HUES6 (cell line): ENCODE measurements at regions not wholly inside any gene's neighbourhood (a gene's known extent, or its start where the extent isn't known, plus 50 kb on each side); places are given as distances from the start of the nearest gene placed in this dataset.
A peak's percentile ranks its signal among the peaks of the same experiment; 100 is the strongest.
"Not testable (repeated sequence)": the region's sequence is repeated elsewhere in the genome, so short reads cannot be mapped to it uniquely, and the experiment has no call there.

Source experiments
- H3K27ac ChIP-seq: 2 replicates; pipeline ENCODE4 v1.7.0; 2013; ENCODE audit warnings: low read depth, mild to moderate bottlenecking, low read length, inconsistent platforms
- H3K27me3 ChIP-seq: 2 replicates; pipeline ENCODE4 v1.6.1; 2013; ENCODE audit warnings: low read length; ENCODE audit not compliant: control insufficient read depth, insufficient read depth
- H3K36me3 ChIP-seq: 2 replicates; pipeline ENCODE4 v1.6.1; 2013; ENCODE audit warnings: low read length; ENCODE audit not compliant: control insufficient read depth, insufficient read depth
- H3K4me1 ChIP-seq: 2 replicates; pipeline ENCODE4 v1.6.1; 2013; ENCODE audit warnings: low read length; ENCODE audit not compliant: control insufficient read depth, insufficient read depth
- H3K4me3 ChIP-seq: 2 replicates; pipeline ENCODE4 v1.5.1; 2013; ENCODE audit warnings: low read depth, low read length
- H3K9ac ChIP-seq: one replicate; pipeline ENCODE4 v1.6.1; 2013; ENCODE audit warnings: mild to moderate bottlenecking, low read length
- H3K9me3 ChIP-seq: 2 replicates; pipeline ENCODE4 v1.6.1; 2013; ENCODE audit warnings: low read depth, low read length; ENCODE audit not compliant: control insufficient read depth, insufficient read depth

DNA sequence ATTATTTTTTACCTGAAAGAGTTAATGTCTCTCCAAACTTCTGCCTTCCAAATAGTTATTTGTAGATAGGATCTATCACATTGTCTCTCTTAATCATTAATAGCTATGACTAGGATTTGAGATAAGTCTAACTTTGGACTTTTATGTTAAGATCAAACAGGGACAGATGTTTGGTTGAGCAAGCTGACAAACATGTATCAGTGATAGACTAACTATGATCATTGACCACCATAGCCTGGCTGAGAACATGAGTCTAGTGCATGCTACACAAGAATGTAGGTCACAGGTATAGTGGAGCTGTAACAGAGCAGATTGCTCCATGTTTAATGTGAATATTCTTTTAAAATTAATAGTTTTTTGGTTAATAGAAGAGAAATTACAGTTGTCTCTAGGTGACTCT, 52.0 kb downstream of the SYT15B start:
- H3K4me1 ChIP-seq, H3K36me3 ChIP-seq, H3K27me3 ChIP-seq, H3K27ac ChIP-seq, H3K9me3 ChIP-seq, H3K4me3 ChIP-seq, H3K9ac ChIP-seq: not testable (repeated sequence)

- H3K9ac ChIP-seq, H3K4me3 ChIP-seq, H3K4me1 ChIP-seq, H3K27me3 ChIP-seq, H3K36me3 ChIP-seq, H3K27ac ChIP-seq, H3K9me3 ChIP-seq: not testable (repeated sequence)
Observed at GRCh38 chr10:47710443-47710842, 52.9 kb downstream of the SYT15B start.

DNA sequence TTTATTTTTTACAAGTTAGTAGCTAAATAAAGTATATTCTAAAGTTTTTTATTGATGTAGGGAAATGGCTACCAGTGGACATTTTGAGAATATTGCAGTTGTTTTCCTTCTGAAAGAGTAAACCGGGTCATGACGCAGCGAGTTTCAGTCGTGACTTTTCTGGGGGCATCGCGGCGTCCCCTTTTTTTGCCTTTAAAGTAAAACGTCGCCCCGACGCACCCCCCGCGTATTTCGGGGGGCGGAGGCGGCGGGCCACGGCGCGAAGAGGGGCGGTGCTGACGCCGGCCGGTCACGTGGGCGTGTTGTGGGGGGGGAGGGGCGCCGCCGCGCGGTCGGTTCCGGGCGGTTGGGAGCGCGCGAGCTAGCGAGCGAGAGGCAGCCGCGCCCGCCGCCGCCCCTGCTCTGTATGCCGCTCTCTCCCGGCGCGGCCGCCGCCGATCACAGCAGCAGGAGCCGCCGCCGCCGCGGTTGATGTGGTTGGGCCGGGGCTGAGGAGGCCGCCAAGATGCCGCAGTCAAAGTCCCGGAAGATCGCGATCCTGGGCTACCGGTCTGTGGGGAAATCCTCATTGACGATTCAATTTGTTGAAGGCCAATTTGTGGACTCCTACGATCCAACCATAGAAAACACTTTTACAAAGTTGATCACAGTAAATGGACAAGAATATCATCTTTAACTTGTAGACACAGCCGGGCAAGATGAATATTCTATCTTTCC, 57.5 kb downstream of the SYT15B start:
- not testable (repeated sequence) for H3K4me1 ChIP-seq, H3K27me3 ChIP-seq, H3K27ac ChIP-seq, H3K36me3 ChIP-seq, H3K9me3 ChIP-seq, H3K9ac ChIP-seq
- H3K4me3 ChIP-seq: peak overlapping the region; percentile 45

DNA sequence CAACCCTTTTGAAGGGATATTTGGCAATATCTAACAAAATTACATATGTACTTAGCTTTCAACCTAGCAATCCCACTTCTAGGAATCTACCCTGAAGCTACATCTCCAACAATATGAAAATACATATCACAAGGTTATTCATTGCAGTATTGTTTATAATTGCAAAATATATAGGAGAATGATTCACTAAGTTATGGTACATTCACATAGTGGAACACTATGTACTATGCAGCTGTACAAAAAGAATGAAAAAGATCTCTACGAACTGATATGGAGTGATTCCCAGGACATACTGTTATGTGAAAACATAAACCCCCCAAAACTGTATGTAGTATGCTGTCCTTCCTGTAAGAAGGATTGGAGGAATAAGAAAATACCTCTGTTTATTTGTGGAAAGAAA, 62.1 kb downstream of the SYT15B start:
- H3K27me3 ChIP-seq, H3K9ac ChIP-seq, H3K9me3 ChIP-seq, H3K4me1 ChIP-seq, H3K36me3 ChIP-seq, H3K27ac ChIP-seq, H3K4me3 ChIP-seq: not testable (repeated sequence)

DNA sequence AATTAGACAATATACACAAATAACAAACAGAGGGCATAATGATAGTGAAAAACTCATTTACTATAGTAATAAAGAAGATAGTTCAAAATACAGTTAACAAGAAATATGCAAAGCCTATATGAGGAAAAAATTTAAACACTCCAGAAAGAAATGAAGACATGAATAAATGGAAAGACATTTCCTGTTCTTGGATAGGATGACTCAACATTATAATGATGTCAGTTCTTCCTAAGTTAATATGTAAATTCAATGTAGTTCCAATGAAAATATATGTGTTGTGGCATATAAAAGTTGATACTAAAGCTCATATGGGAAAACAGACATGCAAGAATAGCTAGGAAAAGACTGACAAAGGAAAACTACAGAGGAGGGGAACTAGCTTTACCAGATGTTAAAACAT, 63.5 kb downstream of the SYT15B start:
- not testable (repeated sequence) for H3K9ac ChIP-seq, H3K27ac ChIP-seq, H3K36me3 ChIP-seq, H3K4me1 ChIP-seq, H3K4me3 ChIP-seq, H3K27me3 ChIP-seq, H3K9me3 ChIP-seq

GRCh38 chr10:47696170-47696569, 67.2 kb downstream of the SYT15B start:
- not testable (repeated sequence) for H3K9ac ChIP-seq, H3K4me1 ChIP-seq, H3K27me3 ChIP-seq, H3K36me3 ChIP-seq, H3K27ac ChIP-seq, H3K4me3 ChIP-seq, H3K9me3 ChIP-seq

GRCh38 chr10:47695149-47695548, 68.2 kb downstream of the SYT15B start:
- not testable (repeated sequence) for H3K36me3 ChIP-seq, H3K9me3 ChIP-seq, H3K27me3 ChIP-seq, H3K27ac ChIP-seq, H3K9ac ChIP-seq, H3K4me1 ChIP-seq, H3K4me3 ChIP-seq

DNA sequence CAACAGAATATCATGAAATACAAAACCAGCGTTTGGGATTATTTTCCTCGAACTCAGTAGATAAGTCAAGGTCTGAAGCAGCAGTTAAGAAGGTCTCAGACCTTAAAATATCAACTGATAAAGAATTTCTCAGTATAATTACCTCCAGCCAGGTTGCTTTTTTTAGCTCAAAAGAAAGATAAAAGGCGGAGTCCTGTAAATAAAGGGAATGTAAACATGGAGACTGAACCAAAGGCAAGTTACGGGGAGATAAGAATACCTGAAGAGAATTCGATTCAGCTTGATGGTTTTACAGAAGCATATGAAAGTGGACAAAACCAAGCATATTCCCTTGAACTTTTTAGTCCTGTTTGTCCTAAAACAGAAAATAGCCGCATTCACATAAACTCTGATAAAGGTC, 73.1 kb downstream of the SYT15B start:
- H3K27ac ChIP-seq, H3K9ac ChIP-seq, H3K4me3 ChIP-seq, H3K36me3 ChIP-seq, H3K4me1 ChIP-seq, H3K27me3 ChIP-seq, H3K9me3 ChIP-seq: not testable (repeated sequence)

- not testable (repeated sequence) for H3K4me3 ChIP-seq, H3K4me1 ChIP-seq, H3K9ac ChIP-seq, H3K27ac ChIP-seq, H3K27me3 ChIP-seq, H3K9me3 ChIP-seq, H3K36me3 ChIP-seq
Observed at GRCh38 chr10:47683826-47684475, 79.4 kb downstream of the SYT15B start.

- H3K27me3 ChIP-seq, H3K4me3 ChIP-seq, H3K9me3 ChIP-seq, H3K9ac ChIP-seq, H3K27ac ChIP-seq, H3K4me1 ChIP-seq, H3K36me3 ChIP-seq: not testable (repeated sequence)
Observed at GRCh38 chr10:47681638-47681990, 81.8 kb downstream of the SYT15B start.

GRCh38 chr10:47680848-47681637, 82.3 kb downstream of the SYT15B start:
- H3K27ac ChIP-seq, H3K4me1 ChIP-seq: not testable (repeated sequence)

More at GRCh38 chr10:47680848-47681637, 82.3 kb downstream of the SYT15B start:
- not testable (repeated sequence) for H3K4me3 ChIP-seq, H3K9ac ChIP-seq, H3K36me3 ChIP-seq, H3K27me3 ChIP-seq, H3K9me3 ChIP-seq
